ENCODE measurements at regions not wholly inside any gene's neighbourhood (a gene's known extent, or its start where the extent isn't known, plus 50 kb on each side); places are given as distances from the start of the nearest gene placed in this dataset.

DNA sequence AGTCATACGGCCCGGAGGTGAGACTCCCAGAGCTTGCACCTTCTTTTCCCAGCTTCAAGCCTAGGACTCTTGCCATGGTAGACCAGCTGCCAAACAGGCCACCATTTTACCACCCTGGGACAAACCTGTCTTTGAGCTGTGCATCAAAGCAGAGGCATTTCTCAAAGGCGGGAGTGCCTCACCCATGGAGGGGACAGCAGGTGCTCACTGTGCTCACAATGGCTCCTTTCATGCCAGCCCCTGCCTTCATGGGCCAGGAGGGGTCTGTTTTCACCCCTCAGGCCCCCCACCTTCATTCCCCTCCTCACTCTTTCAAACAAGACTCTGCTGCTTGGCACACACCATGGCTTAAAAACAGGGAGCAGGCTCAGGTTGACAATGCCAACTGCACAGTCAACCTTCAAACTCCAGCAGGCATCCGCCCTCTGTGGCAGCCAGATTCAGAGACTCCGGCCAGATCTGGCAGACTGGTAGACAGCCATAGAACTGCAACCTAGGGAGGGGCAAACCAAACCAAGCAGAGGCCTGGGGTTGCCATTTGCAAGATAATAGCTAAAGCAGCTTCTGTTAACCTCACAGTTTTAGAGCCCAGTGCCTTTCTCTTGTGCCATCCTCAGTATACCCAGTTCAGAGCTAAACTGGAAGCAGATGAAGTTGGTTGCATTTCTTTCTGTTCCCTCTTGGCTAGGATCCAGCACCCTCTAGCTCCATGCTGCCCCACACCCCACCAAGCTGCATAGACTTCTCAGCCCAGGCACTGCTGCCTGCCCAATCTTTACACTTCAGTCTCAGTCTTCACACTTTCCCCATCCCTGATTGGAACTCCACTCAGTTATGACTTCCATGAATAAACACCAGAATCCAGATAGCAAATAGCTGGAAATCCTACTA lies 93.9 kb upstream of the SPATA13 start:
- no peaks in the 10 kb centered on the region for H3K27me3 Mint-ChIP-seq
- H3K9me3 Mint-ChIP-seq, result no peaks in the 10 kb centered on the region
- H3K4me3 Mint-ChIP-seq, result no peak overlapping the region
- H3K27ac Mint-ChIP-seq, result no peak overlapping the region
- no peaks in the 10 kb centered on the region for H3K36me3 Mint-ChIP-seq (ENCODE audit: low read depth)
- peaks cover 14% of the 10 kb centered on the region for H3K4me1 Mint-ChIP-seq (ENCODE audit: low read depth)

DNA sequence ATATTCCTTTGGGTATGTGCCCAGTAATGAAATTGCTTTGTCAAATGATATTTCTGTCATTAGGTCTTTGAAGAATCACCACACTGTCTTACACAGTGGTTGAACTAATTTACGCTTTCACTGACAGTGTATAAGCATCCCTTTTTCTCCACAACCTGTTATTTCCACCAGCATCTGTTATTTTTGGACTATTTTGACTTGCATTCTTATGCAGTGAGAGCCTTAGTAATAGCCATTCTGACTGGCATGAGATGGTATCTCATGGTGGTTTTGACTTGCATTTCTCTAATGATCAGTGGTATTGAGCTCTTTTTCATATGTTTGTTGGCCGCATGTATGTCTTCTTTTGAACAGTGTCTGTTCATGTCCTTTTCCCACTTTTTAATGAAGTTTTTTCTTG lies 92.0 kb upstream of the SPATA13 start:
- no peak overlapping the region for H3K27ac Mint-ChIP-seq
- no peaks in the 10 kb centered on the region for H3K36me3 Mint-ChIP-seq (ENCODE audit: low read depth)
- H3K9me3 Mint-ChIP-seq, result no peaks in the 10 kb centered on the region
- H3K27me3 Mint-ChIP-seq, result no peaks in the 10 kb centered on the region
- H3K4me1 Mint-ChIP-seq (ENCODE audit: low read depth), result peaks cover 7% of the 10 kb centered on the region
- H3K4me3 Mint-ChIP-seq, result no peak overlapping the region

DNA sequence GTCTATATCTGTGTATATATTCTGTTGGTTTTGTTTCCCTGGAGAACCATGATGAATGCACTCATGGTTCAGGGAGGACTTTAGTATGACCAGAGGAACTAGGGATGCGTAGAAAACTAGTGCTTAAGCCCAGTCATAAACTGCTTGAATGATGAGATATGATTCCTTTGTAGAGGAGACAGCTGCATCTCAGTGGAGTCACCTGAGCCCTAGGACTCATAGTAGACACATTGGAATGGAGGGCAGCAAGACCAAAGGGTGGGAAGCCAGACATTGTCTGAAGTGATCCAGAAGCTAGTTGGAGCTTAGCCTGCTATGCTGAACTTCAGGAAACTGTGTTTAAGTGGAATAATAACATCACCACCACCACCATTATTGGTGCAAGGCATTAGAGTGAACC lies 89.5 kb upstream of the SPATA13 start:
- Mint-ChIP-seq H3K36me3 (ENCODE audit: low read depth) (no peaks in the 10 kb centered on the region), H3K9me3 (no peaks in the 10 kb centered on the region), H3K4me1 (ENCODE audit: low read depth) (no peaks in the 10 kb centered on the region), H3K27me3 (no peaks in the 10 kb centered on the region), H3K27ac (no peak overlapping the region), H3K4me3 (no peak overlapping the region)

- Mint-ChIP-seq H3K9me3 (no peaks in the 10 kb centered on the region), H3K36me3 (ENCODE audit: low read depth) (no peaks in the 10 kb centered on the region), H3K4me1 (ENCODE audit: low read depth) (no peaks in the 10 kb centered on the region), H3K4me3 (no peak overlapping the region), H3K27ac (no peak overlapping the region), H3K27me3 (peaks cover 3% of the 10 kb centered on the region)
These were observed 89.0 kb upstream of the SPATA13 start for GRCh38 chr13:24071423-24072075.

- Mint-ChIP-seq H3K4me3 (no peak overlapping the region), H3K36me3 (ENCODE audit: low read depth) (no peaks in the 10 kb centered on the region), H3K4me1 (ENCODE audit: low read depth) (no peaks in the 10 kb centered on the region), H3K9me3 (no peaks in the 10 kb centered on the region), H3K27ac (no peak overlapping the region), H3K27me3 (peaks cover 4% of the 10 kb centered on the region)
These were observed 86.9 kb upstream of the SPATA13 start for GRCh38 chr13:24073657-24074056.

- H3K27ac Mint-ChIP-seq, result no peak overlapping the region
- no peaks in the 10 kb centered on the region for H3K36me3 Mint-ChIP-seq (ENCODE audit: low read depth)
- no peak overlapping the region for H3K4me3 Mint-ChIP-seq
- no peaks in the 10 kb centered on the region for H3K4me1 Mint-ChIP-seq (ENCODE audit: low read depth)
- peaks cover 4% of the 10 kb centered on the region for H3K27me3 Mint-ChIP-seq
- no peaks in the 10 kb centered on the region for H3K9me3 Mint-ChIP-seq
These were observed 85.8 kb upstream of the SPATA13 start for GRCh38 chr13:24074678-24075077.

DNA sequence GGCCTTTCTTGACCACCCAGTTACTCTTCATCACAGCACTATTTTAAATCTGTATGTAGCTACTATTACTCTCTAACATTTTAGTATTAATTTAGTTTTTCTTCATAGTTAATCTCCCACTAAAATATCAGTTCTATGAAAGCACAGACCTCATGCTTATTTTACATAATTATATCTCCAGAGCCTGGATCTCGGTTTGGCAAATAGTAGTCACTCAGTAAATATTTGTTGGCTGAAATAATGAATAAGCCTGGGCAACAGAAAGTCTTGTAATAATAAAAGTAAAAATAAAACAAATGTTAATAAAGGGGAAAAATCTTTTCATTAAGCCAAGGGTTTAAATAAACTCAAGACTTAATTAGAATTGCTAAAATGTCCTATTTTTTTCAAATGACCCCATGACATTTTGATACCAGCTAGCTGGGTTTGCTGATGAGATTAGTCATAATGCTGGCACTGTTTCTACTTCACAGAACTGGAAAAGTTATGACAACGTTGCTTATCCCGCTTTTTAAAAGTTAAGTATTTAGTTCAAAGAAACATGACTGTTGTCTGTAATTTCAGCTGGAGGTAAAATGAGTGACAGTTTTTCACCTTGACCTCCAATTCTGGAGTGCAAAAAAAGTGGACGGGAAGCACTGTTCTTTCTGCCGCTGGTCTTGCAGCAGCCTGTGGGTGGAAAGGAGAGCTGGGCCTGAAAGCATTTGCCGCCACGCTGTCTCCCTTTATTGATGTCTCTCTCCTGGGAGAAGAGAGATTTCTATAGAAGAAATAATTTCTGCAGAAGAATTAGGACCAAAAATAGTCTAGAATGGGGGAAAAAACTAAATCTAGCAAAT lies 85.2 kb upstream of the SPATA13 start:
- H3K4me3 Mint-ChIP-seq, result no peak overlapping the region
- no peaks in the 10 kb centered on the region for H3K9me3 Mint-ChIP-seq
- peaks cover 4% of the 10 kb centered on the region for H3K27me3 Mint-ChIP-seq
- no peaks in the 10 kb centered on the region for H3K36me3 Mint-ChIP-seq (ENCODE audit: low read depth)
- no peak overlapping the region for H3K27ac Mint-ChIP-seq
- H3K4me1 Mint-ChIP-seq (ENCODE audit: low read depth), result no peaks in the 10 kb centered on the region

- no peaks in the 10 kb centered on the region for H3K4me1 Mint-ChIP-seq (ENCODE audit: low read depth)
- H3K27me3 Mint-ChIP-seq, result peaks cover 4% of the 10 kb centered on the region
- no peaks in the 10 kb centered on the region for H3K36me3 Mint-ChIP-seq (ENCODE audit: low read depth)
- no peaks in the 10 kb centered on the region for H3K9me3 Mint-ChIP-seq
- H3K4me3 Mint-ChIP-seq, result no peak overlapping the region
- no peak overlapping the region for H3K27ac Mint-ChIP-seq
These were observed 84.4 kb upstream of the SPATA13 start for GRCh38 chr13:24076109-24076508.

DNA sequence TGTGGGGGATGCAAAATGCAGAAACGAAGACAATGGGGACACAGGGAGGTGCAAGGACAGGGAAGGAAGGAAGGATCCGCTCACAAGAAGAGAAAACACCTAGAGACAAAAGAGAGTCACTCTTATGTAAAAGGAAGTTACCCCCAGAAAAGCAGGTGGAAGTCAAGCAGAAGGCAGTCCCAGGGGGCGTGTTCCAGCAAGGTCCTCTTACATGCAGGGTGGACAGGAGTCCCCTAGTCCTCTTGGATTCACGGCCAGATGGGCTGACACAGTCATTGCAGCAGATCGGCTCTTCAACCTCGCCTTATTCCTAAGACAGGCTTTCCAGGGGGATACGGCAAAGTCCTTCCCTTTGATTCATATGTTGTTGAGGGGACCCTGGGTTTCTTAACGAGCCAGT lies 83.9 kb upstream of the SPATA13 start:
- Mint-ChIP-seq H3K4me1 (ENCODE audit: low read depth) (no peaks in the 10 kb centered on the region), H3K36me3 (ENCODE audit: low read depth) (no peaks in the 10 kb centered on the region), H3K9me3 (no peaks in the 10 kb centered on the region), H3K4me3 (no peak overlapping the region), H3K27ac (no peak overlapping the region), H3K27me3 (peaks cover 4% of the 10 kb centered on the region)

DNA sequence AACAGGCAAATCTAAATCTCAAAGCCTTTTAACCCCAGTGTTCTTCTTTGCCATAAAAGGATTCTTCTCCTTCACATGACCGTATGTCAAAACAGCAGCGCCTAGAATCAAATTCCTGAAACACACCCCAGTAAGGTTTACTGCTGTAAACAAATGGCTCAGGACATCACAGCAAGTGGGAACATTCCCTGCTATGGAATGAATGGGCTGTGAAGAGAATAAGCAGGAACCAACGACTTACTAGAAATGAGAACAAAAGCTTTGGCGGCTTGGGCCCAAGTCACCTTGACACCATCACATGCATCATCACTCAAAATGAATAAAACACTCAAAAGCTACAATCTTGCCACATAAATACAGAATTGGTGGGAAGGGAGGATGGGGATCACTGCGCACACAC lies 80.4 kb upstream of the SPATA13 start:
- Mint-ChIP-seq H3K4me1 (ENCODE audit: low read depth) (no peaks in the 10 kb centered on the region), H3K27ac (no peak overlapping the region), H3K27me3 (peaks cover 4% of the 10 kb centered on the region), H3K4me3 (no peak overlapping the region), H3K36me3 (ENCODE audit: low read depth) (no peaks in the 10 kb centered on the region), H3K9me3 (no peaks in the 10 kb centered on the region)

DNA sequence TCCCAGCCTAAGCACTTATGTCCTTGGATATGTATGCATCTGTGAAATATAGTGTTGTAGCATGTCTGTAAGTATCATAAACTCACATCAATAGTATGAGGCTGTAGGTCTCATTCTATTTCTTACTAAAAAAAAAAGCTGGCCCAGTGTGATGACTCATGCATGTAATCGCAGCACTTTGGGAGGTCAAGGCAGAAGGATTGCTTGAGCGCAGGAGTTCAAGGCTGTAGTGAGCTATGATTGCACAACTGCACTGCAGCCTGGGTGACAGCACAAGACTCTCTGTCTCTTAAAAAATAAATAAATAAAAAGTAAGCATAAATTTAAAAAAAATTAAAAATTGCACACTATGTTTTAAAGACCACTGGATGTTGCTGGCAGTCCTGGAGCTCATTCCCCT lies 79.1 kb upstream of the SPATA13 start:
- H3K9me3 Mint-ChIP-seq, result no peaks in the 10 kb centered on the region
- H3K4me3 Mint-ChIP-seq, result no peak overlapping the region
- no peak overlapping the region for H3K27ac Mint-ChIP-seq
- H3K27me3 Mint-ChIP-seq, result peaks cover 6% of the 10 kb centered on the region
- no peaks in the 10 kb centered on the region for H3K4me1 Mint-ChIP-seq (ENCODE audit: low read depth)
- no peaks in the 10 kb centered on the region for H3K36me3 Mint-ChIP-seq (ENCODE audit: low read depth)

DNA sequence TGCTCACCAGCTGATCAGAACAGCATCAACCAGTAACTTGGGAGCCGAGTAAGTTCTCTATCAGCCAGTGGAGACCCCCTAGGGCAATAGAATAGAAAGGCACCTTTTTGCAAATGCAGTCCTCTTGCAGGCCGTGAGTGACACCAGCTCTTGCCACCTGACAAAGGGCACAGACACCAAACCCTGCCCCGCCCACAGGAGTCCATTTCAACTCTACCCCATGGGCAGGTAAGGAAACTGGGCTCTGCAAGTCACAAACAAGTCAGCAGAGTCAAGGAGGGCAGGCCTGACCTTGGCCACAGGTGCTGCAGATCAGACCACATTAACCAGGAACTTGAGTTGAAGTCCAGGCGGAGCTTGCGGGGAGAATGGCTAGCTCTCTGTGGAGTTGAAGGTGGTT lies 77.4 kb upstream of the SPATA13 start:
- peaks cover 5% of the 10 kb centered on the region for H3K27me3 Mint-ChIP-seq

GRCh38 chr13:24083722-24084421 lies 76.6 kb upstream of the SPATA13 start:
- H3K27me3 Mint-ChIP-seq, result peaks cover 5% of the 10 kb centered on the region
- no peaks in the 10 kb centered on the region for H3K4me1 Mint-ChIP-seq (ENCODE audit: low read depth)
- no peaks in the 10 kb centered on the region for H3K9me3 Mint-ChIP-seq
- H3K4me3 Mint-ChIP-seq, result no peak overlapping the region
- no peak overlapping the region for H3K27ac Mint-ChIP-seq
- H3K36me3 Mint-ChIP-seq (ENCODE audit: low read depth), result no peaks in the 10 kb centered on the region

More for the DNA sequence above, 77.4 kb upstream of the SPATA13 start:
- no peaks in the 10 kb centered on the region for H3K36me3 Mint-ChIP-seq (ENCODE audit: low read depth)
- H3K4me1 Mint-ChIP-seq (ENCODE audit: low read depth), result no peaks in the 10 kb centered on the region
- no peak overlapping the region for H3K27ac Mint-ChIP-seq
- H3K4me3 Mint-ChIP-seq, result no peak overlapping the region
- H3K9me3 Mint-ChIP-seq, result no peaks in the 10 kb centered on the region

- H3K27ac Mint-ChIP-seq, result no peak overlapping the region
- peaks cover 5% of the 10 kb centered on the region for H3K27me3 Mint-ChIP-seq
- H3K9me3 Mint-ChIP-seq, result no peaks in the 10 kb centered on the region
- no peaks in the 10 kb centered on the region for H3K36me3 Mint-ChIP-seq (ENCODE audit: low read depth)
- no peak overlapping the region for H3K4me3 Mint-ChIP-seq
- no peaks in the 10 kb centered on the region for H3K4me1 Mint-ChIP-seq (ENCODE audit: low read depth)
These were observed 74.9 kb upstream of the SPATA13 start for GRCh38 chr13:24085662-24086061.

All from stimulated activated naive CD8-positive, alpha-beta T cell treated with anti-CD3 and anti-CD28 coated beads, Interleukin-15, Interleukin-2, amounts not matched to agents 100 ng/mL and 50 ng/mL, for 24 hours (primary cell).